Breast epithelium (tissue), 4 donors: ENCODE measurements at regions not wholly inside any gene's neighbourhood (a gene's known extent, or its start where the extent isn't known, plus 50 kb on each side); places are given as distances from the start of the nearest gene placed in this dataset.

Experiments
- DNase-seq, 2 donors: peaks; one replicate each; pipeline ENCODE4 v3.0.0-alpha.2; 2019; ENCODE audit warnings: low spot score in 2 of 2
- H3K27ac ChIP-seq, 2 donors: fragments of 200-600 bp; sonication (generic) in 1 of 2; one replicate each; pipeline ENCODE4 v1.5.1; 2016 to 2019; ENCODE audit warnings: mild to moderate bottlenecking in 1 of 2
- H3K27me3 ChIP-seq, 2 donors: fragments of 200-600 bp; sonication (generic) in 1 of 2; one replicate each; pipeline versions ENCODE4 v1.5.1 to v1.6.0; 2017 to 2019; ENCODE audit warnings: control low read depth in 1 of 2, mild to moderate bottlenecking in 1 of 2
- H3K36me3 ChIP-seq: fragments of 200-600 bp; one replicate; pipeline ENCODE4 v1.5.1; 2019
- H3K4me1 ChIP-seq, 2 donors: fragments of 200-600 bp; sonication (generic); one replicate each; pipeline ENCODE4 v1.5.1; 2016 to 2019; ENCODE audit warnings: control low read depth in 1 of 2
- H3K4me3 ChIP-seq, 3 donors: fragments of 200-600 bp; sonication (generic); 1 replicate in 2 of 3; 2 replicates in 1 of 3; pipeline ENCODE4 v1.5.1; 2016 to 2019; ENCODE audit warnings: mild to moderate bottlenecking in 3 of 3, moderate library complexity in 2 of 3
- H3K9me3 ChIP-seq, 2 donors: fragments of 200-600 bp; sonication (generic) in 1 of 2; one replicate each; pipeline ENCODE4 v1.5.1; 2016 to 2019; ENCODE audit warnings: control low read depth in 1 of 2
- POLR2A ChIP-seq: fragments of 450-650 bp; IDR thresholded peaks from one replicate; pipeline ENCODE4 v1.6.1; 2016; ENCODE audit warnings: antibody characterized with exemption, mild to moderate bottlenecking, moderate library complexity
- POLR2AphosphoS5 ChIP-seq, 3 donors: sonication (generic); formaldehyde crosslinking; IDR thresholded peaks; one replicate each; pipeline ENCODE4 v1.6.1; 2017; ENCODE audit warnings: antibody characterized with exemption in 3 of 3
- intact Hi-C: fragments of 100-400 bp; cut with DNase I; formaldehyde crosslinking; loops from one replicate; pipeline ENCODE4 v1.15.1; 2023; ENCODE audit warnings: low total_unique reads
- TF ChIP-seq, protein P1 (sequence below), 3 donors: fragments of 450-650 bp; IDR thresholded peaks; one replicate each; pipeline ENCODE4 v1.5.1; 2016 to 2017; ENCODE audit warnings: antibody characterized with exemption in 3 of 3, mild to moderate bottlenecking in 3 of 3, moderate library complexity in 3 of 3

- no peaks in the 10 kb centered on the region for H3K9me3 ChIP-seq
- intact Hi-C loops, result no loop called here
- no peak for DNase-seq
- peaks cover 0 to 3% of the 10 kb centered on the region in 2 donors for H3K27me3 ChIP-seq
- H3K4me3 ChIP-seq, result no peak overlapping the region
- no peaks in the 10 kb centered on the region for H3K4me1 ChIP-seq
- no peaks in the 10 kb centered on the region for H3K36me3 ChIP-seq
- no peak overlapping the region for H3K27ac ChIP-seq
- TF ChIP-seq, protein P1, sequence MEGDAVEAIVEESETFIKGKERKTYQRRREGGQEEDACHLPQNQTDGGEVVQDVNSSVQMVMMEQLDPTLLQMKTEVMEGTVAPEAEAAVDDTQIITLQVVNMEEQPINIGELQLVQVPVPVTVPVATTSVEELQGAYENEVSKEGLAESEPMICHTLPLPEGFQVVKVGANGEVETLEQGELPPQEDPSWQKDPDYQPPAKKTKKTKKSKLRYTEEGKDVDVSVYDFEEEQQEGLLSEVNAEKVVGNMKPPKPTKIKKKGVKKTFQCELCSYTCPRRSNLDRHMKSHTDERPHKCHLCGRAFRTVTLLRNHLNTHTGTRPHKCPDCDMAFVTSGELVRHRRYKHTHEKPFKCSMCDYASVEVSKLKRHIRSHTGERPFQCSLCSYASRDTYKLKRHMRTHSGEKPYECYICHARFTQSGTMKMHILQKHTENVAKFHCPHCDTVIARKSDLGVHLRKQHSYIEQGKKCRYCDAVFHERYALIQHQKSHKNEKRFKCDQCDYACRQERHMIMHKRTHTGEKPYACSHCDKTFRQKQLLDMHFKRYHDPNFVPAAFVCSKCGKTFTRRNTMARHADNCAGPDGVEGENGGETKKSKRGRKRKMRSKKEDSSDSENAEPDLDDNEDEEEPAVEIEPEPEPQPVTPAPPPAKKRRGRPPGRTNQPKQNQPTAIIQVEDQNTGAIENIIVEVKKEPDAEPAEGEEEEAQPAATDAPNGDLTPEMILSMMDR (IDR thresholded peaks at IDR 0.05), result no peak
- TF ChIP-seq POLR2A (no peak), POLR2AphosphoS5 (IDR thresholded peaks at IDR 0.05) (no peak)
These were observed 81.4 kb downstream of the MYCN start for GRCh38 chr2:16021611-16022363.

- TF ChIP-seq, protein P1 (IDR thresholded peaks at IDR 0.05), result no peak
- TF ChIP-seq POLR2AphosphoS5 (IDR thresholded peaks at IDR 0.05), result no peak
- TF ChIP-seq POLR2A, result no peak
- intact Hi-C loops, result no loop called here
- H3K4me3 ChIP-seq, result no peak overlapping the region
- H3K27me3 ChIP-seq, result peaks cover 0 to 3% of the 10 kb centered on the region in 2 donors
- no peaks in the 10 kb centered on the region for H3K9me3 ChIP-seq
- no peaks in the 10 kb centered on the region for H3K36me3 ChIP-seq
- no peak overlapping the region for H3K27ac ChIP-seq
- no peak for DNase-seq
- H3K4me1 ChIP-seq, result no peaks in the 10 kb centered on the region
These were observed 80.1 kb downstream of the MYCN start for GRCh38 chr2:16020389-16021008.

GRCh38 chr2:16019617-16020351 is 79.4 kb downstream of the MYCN start:
- H3K27me3 ChIP-seq, result peaks cover 0 to 4% of the 10 kb centered on the region in 2 donors
- no peaks in the 10 kb centered on the region for H3K9me3 ChIP-seq
- H3K27ac ChIP-seq, result no peak overlapping the region
- H3K4me1 ChIP-seq, result no peaks in the 10 kb centered on the region
- no peak overlapping the region for H3K4me3 ChIP-seq
- no peaks in the 10 kb centered on the region for H3K36me3 ChIP-seq
- no peak for DNase-seq
- TF ChIP-seq, protein P1 (IDR thresholded peaks at IDR 0.05), result no peak
- TF ChIP-seq POLR2A (no peak), POLR2AphosphoS5 (IDR thresholded peaks at IDR 0.05) (no peak)
- intact Hi-C loops, result no loop called here

GRCh38 chr2:16019060-16019480 is 78.7 kb downstream of the MYCN start:
- Histone ChIP-seq H3K36me3 (no peaks in the 10 kb centered on the region), H3K4me3 (no peak overlapping the region), H3K27ac (no peak overlapping the region), H3K4me1 (no peaks in the 10 kb centered on the region), H3K9me3 (no peaks in the 10 kb centered on the region), H3K27me3 (peaks cover 0 to 11% of the 10 kb centered on the region in 2 donors)
- no peak for DNase-seq
- TF ChIP-seq, protein P1 (IDR thresholded peaks at IDR 0.05), result no peak
- no peak for TF ChIP-seq POLR2AphosphoS5 (IDR thresholded peaks at IDR 0.05)
- intact Hi-C loops, result no loop called here
